GM12878 (cell line): ENCODE measurements at regions not wholly inside any gene's neighbourhood (a gene's known extent, or its start where the extent isn't known, plus 50 kb on each side); places are given as distances from the start of the nearest gene placed in this dataset.

Experiments
- ATF3 ChIP-seq: IDR thresholded peaks from 2 replicates; pipeline ENCODE4 v1.6.1; 2011; ENCODE audit warnings: low read depth, mild to moderate bottlenecking, low read length, moderate library complexity, borderline replicate concordance; ENCODE audit errors: extremely low read depth
- ATF7 ChIP-seq: fragments of 450-650 bp; IDR thresholded peaks from 2 replicates; pipeline ENCODE4 v1.6.1; 2016; ENCODE audit warnings: low read depth, mild to moderate bottlenecking
- BRCA1 ChIP-seq: IDR thresholded peaks from 2 replicates; pipeline ENCODE4 v1.6.1; 2011; ENCODE audit warnings: low read depth, low read length, improper control_type of control experiment
- CTCF ChIP-seq, 3 experiments: IDR thresholded peaks in 2 of 3; conservative IDR thresholded peaks in 1 of 3; 2 replicates each; pipeline ENCODE4 v1.5.1; 2011; ENCODE audit warnings: low read depth in 3 of 3, low read length in 3 of 3, mild to moderate bottlenecking in 3 of 3, control low read depth in 2 of 3, moderate library complexity in 2 of 3, inconsistent platforms in 1 of 3, mixed read lengths in 1 of 3; ENCODE audit not compliant: control insufficient read depth in 2 of 3, insufficient read depth in 1 of 3; ENCODE audit errors: extremely low read depth in 1 of 3
- DPF2 ChIP-seq: fragments of 450-650 bp; IDR thresholded peaks from 2 replicates; pipeline ENCODE4 v1.6.1; 2017; ENCODE audit warnings: mild to moderate bottlenecking
- EZH2 ChIP-seq: IDR thresholded peaks from 2 replicates; pipeline ENCODE4 v1.6.1; 2012; ENCODE audit warnings: low read depth, mild to moderate bottlenecking, control low read depth, inconsistent platforms, low read length, borderline replicate concordance; ENCODE audit not compliant: control insufficient read depth
- RCOR1 ChIP-seq: conservative IDR thresholded peaks from 2 replicates; pipeline ENCODE4 v1.6.1; 2012; ENCODE audit warnings: low read depth, low read length, improper control_type of control experiment
- SIN3A ChIP-seq: IDR thresholded peaks from 2 replicates; pipeline ENCODE4 v1.6.1; 2012; ENCODE audit warnings: low read depth, low read length, improper control_type of control experiment
- TCF7 ChIP-seq: IDR thresholded peaks from 2 replicates; pipeline ENCODE4 v1.6.1; 2014; ENCODE audit warnings: antibody characterized with exemption, borderline replicate concordance

GRCh38 chr7:112556633-112557032 lies 75.8 kb downstream of the LSMEM1 start:
- TF ChIP-seq DPF2 (0 out of 2 replicates have a peak, but pooled peaks have one; percentile 25), RCOR1 (no peak), TCF7 (no peak), ATF7 (no peak), EZH2 (no peak), CTCF (IDR thresholded peaks at IDR 0.05 in 2 of 3, conservative IDR thresholded peaks at IDR 0.05 in 1 of 3; ENCODE audit: control insufficient read depth in 2 of 3, extremely low read depth in 1 of 3, insufficient read depth in 1 of 3, low read depth in 3 of 3, low read length in 3 of 3) (no peak), BRCA1 (no peak), SIN3A (no peak), ATF3 (no peak)
